ENCODE measurements at regions not wholly inside any gene's neighbourhood (a gene's known extent, or its start where the extent isn't known, plus 50 kb on each side); places are given as distances from the start of the nearest gene placed in this dataset.
"Not testable (repeated sequence)": the region's sequence is repeated elsewhere in the genome, so short reads cannot be mapped to it uniquely, and the experiment has no call there.

GRCh38 chr19:31448221-31448657, 99.0 kb upstream of the TSHZ3 start:
- no peak for DNase-seq

GRCh38 chr19:31449379-31449778, 100.1 kb upstream of the TSHZ3 start:
- DNase-seq, result no peak

GRCh38 chr19:31450696-31451095, 101.5 kb upstream of the TSHZ3 start:
- DNase-seq, result no peak

- no peak for DNase-seq
Measured at GRCh38 chr19:31451686-31452330, 102.6 kb upstream of the TSHZ3 start.

GRCh38 chr19:31459430-31459829, 110.2 kb upstream of the TSHZ3 start:
- DNase-seq, result no peak

- no peak for DNase-seq
Measured at GRCh38 chr19:31461814-31462539, 112.7 kb upstream of the TSHZ3 start.

GRCh38 chr19:31470229-31470939, 121.1 kb upstream of the TSHZ3 start:
- DNase-seq, result no peak

- DNase-seq, result no peak
Measured at GRCh38 chr19:31470952-31471351, 121.7 kb upstream of the TSHZ3 start.

GRCh38 chr19:31478241-31478640, 129.0 kb upstream of the TSHZ3 start:
- no peak for DNase-seq

GRCh38 chr19:31483226-31483857, 134.1 kb upstream of the TSHZ3 start:
- no peak for DNase-seq

GRCh38 chr19:31484858-31485410, 135.7 kb upstream of the TSHZ3 start:
- DNase-seq, result not testable (repeated sequence)

GRCh38 chr19:31485472-31485871, 136.2 kb upstream of the TSHZ3 start:
- DNase-seq, result no peak

GRCh38 chr19:31491242-31491641, 142.0 kb upstream of the TSHZ3 start:
- no peak for DNase-seq

- DNase-seq, result no peak
Measured at GRCh38 chr19:31492050-31492449, 142.8 kb upstream of the TSHZ3 start.

GRCh38 chr19:31496076-31496475, 146.8 kb upstream of the TSHZ3 start:
- no peak for DNase-seq

- no peak for DNase-seq
Measured at GRCh38 chr19:31497709-31498108, 148.5 kb upstream of the TSHZ3 start.

GRCh38 chr19:31498781-31499180, 149.5 kb upstream of the TSHZ3 start:
- no peak for DNase-seq

- DNase-seq, result no peak
Measured at GRCh38 chr19:31499281-31500196, 150.3 kb upstream of the TSHZ3 start.

GRCh38 chr19:31500197-31500830, 151.1 kb upstream of the TSHZ3 start:
- DNase-seq, result no peak

- no peak for DNase-seq
Measured at GRCh38 chr19:31500946-31501345, 151.7 kb upstream of the TSHZ3 start.

- DNase-seq, result no peak
Measured at GRCh38 chr19:31501427-31502195, 152.4 kb upstream of the TSHZ3 start.
